NB4 (cell line): ENCODE measurements at regions not wholly inside any gene's neighbourhood (a gene's known extent, or its start where the extent isn't known, plus 50 kb on each side); places are given as distances from the start of the nearest gene placed in this dataset.
A peak's percentile ranks its signal among the peaks of the same experiment; 100 is the strongest.

ENCODE experiments used
- DNase-seq: peaks from one replicate; pipeline ENCODE4 v3.0.0; 2010; ENCODE audit warnings: low read depth
- H3K4me3 ChIP-seq: one replicate; pipeline ENCODE4 v1.5.1; 2011; ENCODE audit warnings: mild to moderate bottlenecking, low read depth, low read length, moderate library complexity
- MAX ChIP-seq: IDR thresholded peaks from 2 replicates; pipeline ENCODE4 v1.6.1; 2011; ENCODE audit warnings: low read depth, low read length
- MYC ChIP-seq: IDR thresholded peaks from 2 replicates; pipeline ENCODE4 v1.6.1; 2011; ENCODE audit warnings: low read depth, low read length
- POLR2A ChIP-seq: IDR thresholded peaks from 2 replicates; pipeline ENCODE4 v1.6.1; 2011; ENCODE audit warnings: mild to moderate bottlenecking; ENCODE audit not compliant: insufficient read length; ENCODE audit errors: extremely low read depth
- TF ChIP-seq, protein P1 (sequence below): IDR thresholded peaks from one replicate; pipeline ENCODE4 v1.5.1; 2012; ENCODE audit warnings: low read depth, low read length

GRCh38 chr21:43278359-43278758 lies 109.6 kb downstream of the CRYAA start:
- TF ChIP-seq POLR2A (no peak), MAX (no peak), MYC (no peak)
- TF ChIP-seq, protein P1, sequence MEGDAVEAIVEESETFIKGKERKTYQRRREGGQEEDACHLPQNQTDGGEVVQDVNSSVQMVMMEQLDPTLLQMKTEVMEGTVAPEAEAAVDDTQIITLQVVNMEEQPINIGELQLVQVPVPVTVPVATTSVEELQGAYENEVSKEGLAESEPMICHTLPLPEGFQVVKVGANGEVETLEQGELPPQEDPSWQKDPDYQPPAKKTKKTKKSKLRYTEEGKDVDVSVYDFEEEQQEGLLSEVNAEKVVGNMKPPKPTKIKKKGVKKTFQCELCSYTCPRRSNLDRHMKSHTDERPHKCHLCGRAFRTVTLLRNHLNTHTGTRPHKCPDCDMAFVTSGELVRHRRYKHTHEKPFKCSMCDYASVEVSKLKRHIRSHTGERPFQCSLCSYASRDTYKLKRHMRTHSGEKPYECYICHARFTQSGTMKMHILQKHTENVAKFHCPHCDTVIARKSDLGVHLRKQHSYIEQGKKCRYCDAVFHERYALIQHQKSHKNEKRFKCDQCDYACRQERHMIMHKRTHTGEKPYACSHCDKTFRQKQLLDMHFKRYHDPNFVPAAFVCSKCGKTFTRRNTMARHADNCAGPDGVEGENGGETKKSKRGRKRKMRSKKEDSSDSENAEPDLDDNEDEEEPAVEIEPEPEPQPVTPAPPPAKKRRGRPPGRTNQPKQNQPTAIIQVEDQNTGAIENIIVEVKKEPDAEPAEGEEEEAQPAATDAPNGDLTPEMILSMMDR: no peak
- H3K4me3 ChIP-seq: no peak overlapping the region
- no peak for DNase-seq

- H3K4me3 ChIP-seq: no peak overlapping the region
- DNase-seq: no peak
- TF ChIP-seq MAX (no peak), MYC (no peak), POLR2A (no peak)
- TF ChIP-seq, protein P1: no peak
Observed at GRCh38 chr21:43277481-43278351, 108.9 kb downstream of the CRYAA start.

DNA sequence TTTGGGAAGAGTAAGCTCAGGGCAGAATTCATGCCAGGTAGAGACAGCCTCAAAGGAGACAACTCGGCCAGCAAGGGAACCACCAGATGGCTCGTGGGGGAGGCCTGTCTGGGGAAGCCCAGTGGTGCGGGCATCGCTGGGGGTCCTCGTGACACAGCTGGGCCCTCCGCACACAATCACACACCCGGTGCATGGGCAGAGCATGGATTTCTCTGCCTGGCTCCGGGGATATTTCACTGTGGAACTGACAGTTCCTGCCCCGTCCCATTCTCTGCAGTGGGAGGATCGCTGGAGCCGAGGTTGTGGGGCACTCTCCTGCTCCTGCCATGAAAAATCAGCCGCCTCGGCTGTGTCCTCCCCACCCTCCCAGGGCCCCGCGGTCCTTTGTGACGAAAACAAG lies 108.0 kb downstream of the CRYAA start:
- DNase-seq: no peak
- H3K4me3 ChIP-seq: no peak overlapping the region
- TF ChIP-seq MYC (no peak), MAX (no peak), POLR2A (no peak)
- TF ChIP-seq, protein P1: no peak

GRCh38 chr21:43275421-43276211 lies 106.8 kb downstream of the CRYAA start:
- no peak overlapping the region for H3K4me3 ChIP-seq
- no peak for TF ChIP-seq MAX
- TF ChIP-seq, protein P1: no peak
- DNase-seq: peak; percentile 15

DNA sequence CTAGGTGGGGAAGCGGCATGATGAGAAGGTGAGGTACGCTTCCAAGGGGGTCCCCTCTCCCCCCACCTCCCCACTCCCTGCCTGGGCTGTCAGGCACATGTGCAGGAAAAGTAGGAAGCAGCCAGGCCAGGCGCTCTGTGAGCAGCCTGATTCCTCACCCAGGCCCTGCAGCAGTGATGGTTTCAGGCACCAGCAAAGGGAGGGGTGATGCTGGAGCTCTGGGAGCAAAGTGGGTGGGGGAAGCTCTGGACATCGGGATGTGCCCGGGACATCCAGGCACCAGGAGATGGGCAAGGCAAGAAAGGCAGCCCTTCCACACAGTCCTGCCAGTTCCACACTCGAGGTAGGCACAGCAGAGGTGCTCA lies 106.1 kb downstream of the CRYAA start:
- no peak for TF ChIP-seq MAX
- no peak for TF ChIP-seq MYC
- no peak for TF ChIP-seq POLR2A
- TF ChIP-seq, protein P1: no peak
- H3K4me3 ChIP-seq: no peak overlapping the region
- no peak for DNase-seq
